GM18511 (cell line): ENCODE measurements at regions not wholly inside any gene's neighbourhood (a gene's known extent, or its start where the extent isn't known, plus 50 kb on each side); places are given as distances from the start of the nearest gene placed in this dataset.
A peak's percentile ranks its signal among the peaks of the same experiment; 100 is the strongest.
"Not testable (repeated sequence)": the region's sequence is repeated elsewhere in the genome, so short reads cannot be mapped to it uniquely, and the experiment has no call there.

ENCODE experiments used
- ATAC-seq: cut with Tn5 transposase; IDR thresholded peaks from one replicate; pipeline ENCODE4 v1.9.1; 2021; ENCODE audit warnings: mild to moderate bottlenecking, moderate library complexity; ENCODE audit not compliant: unreplicated experiment

DNA sequence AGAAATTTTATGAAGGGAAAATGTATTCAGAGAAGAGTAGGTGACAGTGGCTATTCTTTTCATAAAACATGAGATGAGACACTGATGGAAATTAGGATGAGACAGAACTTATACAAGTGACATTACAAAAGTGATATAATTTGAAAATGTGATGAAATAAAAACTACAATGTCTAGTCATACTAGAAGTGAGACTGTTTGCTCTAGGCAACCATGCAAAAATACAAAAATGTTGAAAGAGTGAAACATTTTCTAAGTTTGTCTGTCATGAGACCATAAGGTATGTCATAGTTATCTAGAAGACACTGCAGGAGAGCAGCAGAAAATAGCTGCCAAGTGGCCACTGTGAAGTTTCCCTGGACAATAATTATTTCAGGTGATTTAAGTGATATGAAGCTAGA is 459.5 kb downstream of the DIPK2A start:
- ATAC-seq, result no peak

DNA sequence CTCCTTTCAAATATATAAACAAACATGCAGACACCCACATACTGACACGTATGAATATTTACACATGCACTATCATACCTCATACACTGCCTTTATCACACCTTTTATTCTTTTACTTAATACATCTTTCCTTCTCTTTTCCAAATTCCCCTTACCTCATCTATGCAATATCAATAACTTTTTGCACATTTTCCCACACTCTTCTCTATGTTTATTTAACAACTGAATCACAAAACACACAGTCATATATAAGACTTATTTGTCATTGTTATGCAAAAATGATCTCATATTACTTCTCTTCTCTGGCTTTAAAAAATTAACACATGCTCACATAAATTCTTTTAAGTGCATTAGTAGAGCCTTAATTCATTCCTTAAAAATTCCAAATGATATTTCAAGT is 461.4 kb downstream of the DIPK2A start:
- ATAC-seq, result no peak

DNA sequence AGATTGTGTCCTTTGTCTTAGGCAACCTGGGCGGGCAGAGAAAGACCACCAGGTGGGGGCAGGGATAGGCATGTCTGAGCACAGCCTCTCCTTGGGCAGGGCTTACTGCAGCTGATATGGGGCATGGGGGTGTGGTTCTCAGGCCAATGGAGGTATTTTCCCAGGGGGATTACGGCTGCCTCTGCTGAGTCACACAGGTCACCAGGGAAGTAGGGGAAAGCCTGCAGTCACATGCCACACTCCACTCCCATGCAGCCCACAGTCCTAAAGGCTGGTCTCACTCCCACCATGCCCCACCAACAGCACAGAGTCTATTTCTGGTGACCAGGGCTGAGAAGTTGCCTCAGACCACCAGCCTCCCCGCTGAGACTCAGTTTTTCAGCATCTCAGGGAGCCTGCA is 466.4 kb downstream of the DIPK2A start:
- ATAC-seq, result peak; percentile 73

DNA sequence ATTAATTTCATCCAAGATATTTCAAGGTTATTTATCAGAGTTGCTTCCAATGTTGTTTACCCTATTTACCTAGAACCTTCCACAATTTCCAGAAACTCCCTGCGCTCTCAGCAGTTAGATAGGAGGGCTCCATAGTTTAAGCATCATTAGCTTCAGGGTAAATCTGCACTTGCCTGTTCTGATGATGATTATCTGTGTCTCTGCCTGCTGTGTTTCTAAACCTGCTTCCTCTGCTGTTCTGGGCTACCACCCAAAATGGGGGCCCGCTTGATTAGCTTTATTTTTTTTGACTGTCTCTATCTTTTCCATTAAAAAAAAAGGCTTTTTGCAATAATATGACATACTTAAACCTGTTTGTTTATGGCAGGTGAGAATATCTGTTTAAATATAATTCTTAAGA is 472.4 kb downstream of the DIPK2A start:
- ATAC-seq, result no peak

DNA sequence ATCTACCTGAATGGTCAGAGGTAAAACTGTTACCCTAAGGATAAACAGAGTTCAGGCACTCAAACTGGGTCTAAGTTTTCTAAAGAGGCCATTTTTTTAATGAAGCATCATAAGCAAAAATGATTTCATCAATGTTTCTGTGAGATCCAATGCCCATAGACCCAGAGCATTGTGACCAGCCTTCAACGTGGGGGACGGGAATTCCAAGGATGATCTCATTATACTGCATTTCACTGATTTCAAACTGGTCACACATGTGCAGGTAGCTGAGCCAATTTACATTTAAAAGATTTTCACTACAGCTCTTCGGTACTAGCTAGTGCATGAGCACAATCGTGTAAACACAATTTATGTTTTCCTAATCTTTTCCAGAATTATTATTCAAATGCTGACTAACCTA is 472.9 kb downstream of the DIPK2A start:
- ATAC-seq, result no peak

DNA sequence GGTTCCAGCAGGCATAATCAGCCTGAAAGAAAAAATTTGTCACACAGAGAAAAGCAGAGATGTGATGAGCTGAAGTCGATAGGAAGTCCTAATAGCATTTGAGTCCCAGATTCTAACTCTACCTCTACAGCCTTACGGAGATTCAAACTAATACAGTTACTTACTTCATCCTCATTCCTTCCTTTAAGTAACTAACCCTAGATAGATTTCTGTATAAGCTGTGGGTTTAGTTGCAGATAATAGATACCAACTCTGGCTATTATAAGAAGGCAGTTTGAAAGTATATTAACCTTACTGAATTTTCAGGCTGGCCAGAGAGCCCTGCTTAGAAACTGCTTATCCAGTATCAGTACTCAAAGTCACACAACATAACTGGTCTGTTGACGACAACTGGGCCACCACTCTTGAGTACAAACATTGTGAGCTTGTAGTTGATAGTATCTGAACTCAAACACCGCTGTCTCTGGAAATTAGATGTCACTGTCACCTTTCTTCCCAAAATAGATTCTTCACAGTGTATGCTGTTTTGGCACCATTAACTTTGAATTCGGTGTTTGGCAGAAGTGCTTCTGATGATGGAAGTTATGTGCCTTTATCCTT is 484.3 kb downstream of the DIPK2A start:
- no peak for ATAC-seq

DNA sequence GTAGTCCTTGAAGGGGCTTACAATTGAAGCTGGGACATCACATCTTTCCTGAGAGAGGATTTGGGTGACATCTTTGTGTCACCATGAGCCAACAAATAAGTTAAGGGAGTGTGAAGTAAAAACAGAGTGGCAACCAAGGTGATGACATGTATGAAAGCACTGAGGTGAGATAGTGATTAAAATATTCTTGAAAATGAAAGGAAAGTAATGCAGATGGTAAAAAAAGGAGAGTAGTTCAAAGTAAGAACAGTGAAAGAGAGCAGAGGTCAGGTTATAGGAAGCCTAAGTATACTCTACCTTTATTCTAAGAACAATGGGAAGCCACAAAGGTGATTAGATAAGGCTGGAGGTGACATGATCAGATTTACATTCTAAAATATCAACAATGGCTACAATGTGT is 486.1 kb downstream of the DIPK2A start:
- no peak for ATAC-seq

DNA sequence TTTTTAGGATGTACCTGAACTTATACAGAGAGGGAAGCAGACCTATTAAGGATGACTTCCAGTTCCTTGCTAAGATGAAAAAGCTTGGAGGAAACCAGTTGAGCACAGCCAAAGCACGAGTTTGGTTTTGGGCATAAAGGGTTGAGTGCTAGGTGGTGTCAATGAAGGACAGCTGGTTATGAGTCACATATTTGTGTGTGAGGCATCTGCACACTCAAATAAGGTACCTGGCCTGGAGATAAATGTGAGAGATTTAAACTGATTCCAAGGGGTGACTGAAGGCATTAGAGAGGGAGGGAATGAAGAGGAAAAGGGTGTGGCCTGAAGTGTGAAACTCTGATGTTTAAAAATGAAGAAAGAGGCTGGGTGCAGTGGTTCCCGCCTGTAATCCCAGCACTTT is 486.7 kb downstream of the DIPK2A start:
- no peak for ATAC-seq

DNA sequence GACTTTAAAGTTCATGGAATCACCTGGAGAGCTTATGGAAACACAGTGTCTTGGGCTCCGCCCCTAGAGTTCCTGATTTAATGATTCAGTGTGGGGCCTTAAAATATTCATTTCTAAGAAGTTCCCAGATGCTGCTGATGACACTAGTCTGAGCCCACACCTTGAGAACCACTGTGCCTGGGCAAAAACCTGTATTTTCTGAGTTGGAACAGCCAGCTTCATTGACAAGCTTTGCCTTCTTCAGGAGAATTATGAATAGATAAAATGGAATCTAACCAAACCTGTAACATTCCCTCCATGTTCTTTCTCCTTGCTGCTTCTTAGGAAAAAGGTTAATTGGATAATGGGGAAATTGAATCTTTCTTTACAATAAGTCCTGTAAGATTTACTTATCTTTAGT is 490.7 kb downstream of the DIPK2A start:
- no peak for ATAC-seq

DNA sequence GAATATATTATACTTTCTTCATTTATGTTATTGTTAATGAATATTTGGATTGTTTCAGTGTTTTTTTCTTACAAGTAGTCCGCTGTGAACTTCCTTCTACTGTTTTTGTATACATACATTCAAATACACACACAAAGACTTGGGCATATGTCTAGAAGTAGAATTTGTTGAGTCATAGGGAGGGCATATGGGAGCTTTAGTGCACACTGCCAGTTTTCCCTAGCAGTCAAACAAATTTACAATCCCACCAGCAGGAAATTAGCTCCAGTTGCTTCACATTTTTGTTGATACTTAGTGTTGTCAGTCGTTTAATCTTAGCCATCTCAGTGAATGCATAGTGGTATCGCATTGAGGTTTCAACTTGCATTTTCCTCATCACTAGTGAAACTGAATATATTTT is 492.3 kb downstream of the DIPK2A start:
- ATAC-seq, result no peak

DNA sequence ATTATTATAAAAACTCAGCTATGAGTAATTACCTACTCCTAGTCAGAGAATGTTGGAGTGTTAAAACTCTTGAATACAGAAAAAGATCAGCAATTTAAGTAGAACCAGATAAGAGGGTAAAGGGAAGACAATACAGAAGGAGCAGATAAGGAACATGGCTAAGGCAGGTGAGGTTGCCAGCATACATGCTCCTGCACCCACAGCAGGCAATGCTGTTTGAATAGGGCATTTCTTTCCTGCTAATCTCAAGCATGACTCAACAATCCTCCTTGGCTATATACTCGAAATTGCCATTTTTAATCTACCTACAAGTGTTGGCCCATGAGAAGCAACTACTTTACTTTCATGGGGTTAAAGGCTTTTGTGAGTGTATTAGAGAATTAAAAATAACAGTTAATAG is 494.5 kb downstream of the DIPK2A start:
- ATAC-seq, result no peak

DNA sequence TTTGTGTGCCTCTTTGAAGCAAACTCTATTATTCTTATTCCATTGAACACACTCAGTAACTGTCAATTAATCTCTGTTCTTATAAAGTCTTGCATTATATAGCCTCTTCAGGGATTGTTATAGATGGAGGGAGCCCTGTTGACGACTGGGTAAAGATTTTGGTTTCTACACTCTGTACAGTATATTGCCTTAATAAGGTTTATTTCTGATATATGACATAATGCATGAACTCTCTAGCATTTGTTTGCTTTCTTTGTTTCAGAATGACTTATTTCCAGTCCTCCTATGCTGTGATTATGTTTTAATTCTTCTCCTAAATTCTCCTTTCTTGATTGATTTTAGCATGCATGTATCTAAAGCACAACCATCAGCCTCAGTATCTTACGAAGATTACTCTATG is 494.9 kb downstream of the DIPK2A start:
- ATAC-seq, result no peak

DNA sequence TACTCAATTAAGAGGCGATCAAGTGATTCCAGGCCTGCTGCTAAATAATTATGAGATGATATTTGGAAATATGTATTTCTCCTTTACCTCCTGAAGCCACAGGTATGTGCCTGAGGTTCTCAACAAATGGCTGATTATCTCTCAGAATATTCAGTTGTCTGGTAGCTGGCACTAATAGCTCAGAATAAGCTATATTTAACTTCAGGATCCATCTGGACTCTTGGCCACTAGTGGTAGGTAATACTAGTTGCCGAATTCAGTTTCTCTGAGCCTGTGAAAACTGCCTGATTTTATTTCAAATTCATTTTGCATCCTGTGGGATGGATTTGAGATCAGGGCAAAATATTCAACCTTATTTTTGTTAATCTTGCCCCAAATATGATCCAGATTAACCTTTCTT is 499.0 kb downstream of the DIPK2A start:
- ATAC-seq, result no peak

DNA sequence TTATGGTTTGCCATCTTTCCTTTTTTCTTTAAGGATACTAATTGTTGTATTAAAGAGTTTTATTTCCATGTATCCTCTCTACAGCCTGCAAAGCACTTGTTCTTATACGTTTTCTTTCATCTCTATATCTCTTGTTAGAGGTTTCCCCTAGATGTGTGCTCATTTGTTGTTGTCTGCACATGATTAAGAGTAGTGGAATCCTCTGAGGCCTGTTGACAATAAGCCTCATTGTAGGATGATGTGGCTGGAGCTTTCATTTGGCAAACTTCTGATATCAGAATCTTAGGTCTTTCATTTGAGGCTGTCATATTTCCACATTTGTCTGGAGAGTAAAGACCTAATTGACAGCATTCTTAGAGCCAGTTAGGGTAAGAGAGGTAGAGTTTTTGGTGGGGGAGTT is 506.0 kb downstream of the DIPK2A start:
- ATAC-seq, result no peak

DNA sequence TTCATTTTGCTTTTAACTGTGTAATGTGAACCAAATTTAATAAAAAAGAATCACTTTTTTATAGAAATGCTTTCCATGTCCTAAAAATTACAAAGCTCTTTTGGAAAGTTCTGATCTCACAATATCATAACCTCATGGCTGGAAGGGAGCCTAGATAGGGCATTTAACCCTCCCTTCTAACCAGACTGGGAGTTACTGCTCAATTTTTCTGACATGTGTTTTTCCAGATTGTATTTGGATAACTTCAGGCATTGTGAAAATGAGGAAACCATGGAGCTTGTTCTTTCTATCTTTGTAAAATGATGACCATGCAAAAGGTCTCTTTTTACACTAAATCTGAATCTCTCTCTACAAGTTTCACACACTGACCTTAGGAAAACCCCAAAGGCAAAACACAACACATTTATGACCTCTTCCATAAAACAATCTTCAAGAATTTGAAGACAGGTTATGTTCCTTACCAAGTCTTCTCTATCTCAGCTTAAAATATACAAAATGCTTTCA is 508.8 kb downstream of the DIPK2A start:
- no peak for ATAC-seq

DNA sequence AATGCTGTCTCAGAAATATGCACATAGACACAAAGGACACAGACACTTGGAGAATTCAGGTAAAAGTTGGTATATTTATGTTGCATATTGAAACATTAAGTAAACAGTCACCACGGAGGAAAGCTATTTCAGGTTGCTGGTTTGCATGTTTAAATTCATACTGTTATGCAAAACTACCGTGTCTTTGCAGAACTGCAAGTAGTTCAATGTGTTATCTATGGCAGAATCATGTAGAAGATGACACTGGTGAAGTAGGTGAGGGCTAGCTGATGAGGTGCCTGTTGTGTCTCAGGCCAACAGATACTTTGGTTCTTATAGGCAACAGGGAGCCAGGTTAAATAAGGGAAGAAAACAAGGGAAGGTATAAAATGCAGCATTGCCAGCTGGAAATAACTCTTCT is 511.3 kb downstream of the DIPK2A start:
- ATAC-seq, result no peak

DNA sequence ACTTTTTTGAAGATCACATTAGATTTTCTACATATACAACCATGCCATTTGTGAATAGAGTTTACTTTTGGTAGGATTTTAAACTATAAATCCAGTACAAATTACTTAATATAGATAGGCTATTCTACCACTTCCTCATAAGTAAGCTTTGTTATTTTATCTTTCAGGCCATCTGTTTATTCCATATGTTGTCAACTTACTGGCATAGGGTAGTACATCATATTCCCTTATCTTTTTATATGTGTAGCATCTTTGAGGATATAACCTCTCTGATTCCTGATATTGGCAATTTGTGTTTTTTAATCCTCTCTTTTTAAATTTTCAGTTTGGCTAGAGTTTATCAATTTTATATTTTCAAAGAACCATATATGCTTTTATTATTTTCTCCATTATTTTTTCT is 515.4 kb downstream of the DIPK2A start:
- no peak for ATAC-seq

DNA sequence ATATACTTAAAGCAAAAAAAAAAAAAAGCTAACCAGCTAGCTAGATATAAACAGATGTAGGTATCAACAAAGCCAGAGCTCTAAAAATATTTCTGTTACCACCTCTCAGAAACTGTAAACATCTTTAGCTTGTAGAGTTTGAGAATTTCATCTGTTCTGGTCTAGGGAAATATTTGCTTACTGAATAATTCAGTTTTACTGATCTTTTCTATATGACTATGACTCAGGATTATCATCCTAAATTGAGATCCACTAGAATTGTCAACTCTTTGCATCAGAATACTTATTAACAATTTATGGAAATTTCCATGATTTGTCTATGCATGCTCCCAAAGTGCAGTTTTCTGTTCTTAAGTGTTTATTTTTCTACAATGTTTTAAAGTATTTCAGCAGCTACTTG is 517.3 kb downstream of the DIPK2A start:
- no peak for ATAC-seq

DNA sequence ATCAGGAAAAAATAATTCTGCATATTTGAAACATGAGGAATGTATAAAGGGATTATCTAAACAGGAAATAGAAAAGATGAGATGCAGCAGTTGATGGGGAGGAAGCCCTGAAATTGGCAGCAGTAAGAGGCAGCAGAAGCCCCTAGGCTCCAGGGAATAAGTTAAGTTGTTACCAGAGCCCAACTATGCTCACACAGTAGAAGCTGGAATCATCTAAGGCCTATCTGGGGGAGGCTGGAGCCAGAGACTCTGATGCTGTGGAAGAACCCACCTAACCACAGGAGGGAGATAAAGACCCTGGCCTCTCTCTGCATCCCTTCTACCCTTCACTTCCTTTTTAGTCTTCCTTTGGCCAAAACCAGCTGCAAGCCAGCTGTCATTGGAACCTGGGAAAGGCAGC is 519.7 kb downstream of the DIPK2A start:
- no peak for ATAC-seq

DNA sequence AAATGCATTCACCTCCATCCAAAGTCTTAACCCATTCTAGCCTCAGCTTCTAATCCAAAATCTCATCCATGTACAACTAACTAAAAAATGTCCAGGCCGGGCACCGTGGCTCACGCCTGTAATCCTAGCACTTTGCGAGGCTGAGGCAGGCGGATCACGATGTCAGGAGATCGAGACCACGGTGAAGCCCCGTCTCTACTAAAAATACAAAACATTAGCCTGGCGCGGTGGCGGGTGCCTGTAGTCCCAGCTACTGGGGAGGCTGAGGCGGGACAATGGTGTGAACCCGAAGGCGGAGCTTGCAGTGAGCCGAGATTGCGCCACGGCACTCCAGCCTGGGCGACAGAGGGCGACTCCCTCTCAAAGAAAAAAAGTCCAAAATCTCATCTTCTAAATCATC is 523.0 kb downstream of the DIPK2A start:
- not testable (repeated sequence) for ATAC-seq

DNA sequence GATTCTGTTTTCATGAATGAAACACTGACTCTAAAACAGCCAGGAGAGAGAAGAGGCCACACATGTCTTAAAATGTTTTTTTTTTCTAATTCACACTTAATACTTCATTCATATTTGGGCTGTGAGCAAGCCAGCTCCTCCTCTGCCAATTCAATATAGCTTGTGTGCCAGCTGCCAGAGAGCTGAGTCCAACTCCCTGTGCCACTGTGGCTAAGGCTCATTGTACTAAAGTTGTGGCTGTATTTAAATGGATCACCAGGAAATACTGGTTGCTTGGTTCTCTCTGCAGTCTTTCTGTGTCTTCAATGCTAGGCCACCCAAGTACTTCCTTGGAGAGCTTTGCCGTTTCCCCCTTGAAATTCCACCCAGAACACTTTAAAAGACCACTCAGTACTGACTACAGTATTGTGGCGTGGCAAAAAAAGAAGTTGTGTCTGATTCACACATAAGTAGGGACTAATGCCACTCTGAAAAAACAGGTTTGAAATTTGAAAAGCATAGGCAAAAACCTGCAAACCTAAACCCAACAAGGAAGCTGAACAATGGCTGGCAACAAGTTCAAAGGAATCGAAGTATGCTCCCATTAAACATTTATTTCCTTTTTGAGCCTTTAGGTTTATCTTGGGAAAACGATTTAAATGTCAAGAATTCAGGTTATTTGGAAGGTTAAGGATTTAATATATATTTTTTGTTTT is 524.7 kb downstream of the DIPK2A start:
- no peak for ATAC-seq

DNA sequence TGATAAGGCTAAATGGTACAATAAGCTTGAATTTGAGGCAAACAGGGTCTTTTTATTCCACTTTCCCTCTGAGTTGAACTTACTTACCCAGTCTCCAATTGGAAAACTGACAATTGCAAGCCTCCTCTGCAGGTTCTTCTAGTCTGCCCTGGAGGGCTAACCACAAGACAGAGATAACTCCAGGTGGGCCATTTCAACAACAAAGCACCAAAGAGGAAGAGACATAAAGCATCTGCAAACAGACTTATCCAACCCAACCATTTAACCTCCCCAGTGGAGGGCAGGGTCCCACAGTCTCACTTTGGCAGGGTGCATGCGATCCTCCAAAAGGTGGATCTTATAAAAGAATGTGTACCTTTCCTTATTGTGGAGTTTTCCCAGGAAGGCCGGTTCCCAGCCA is 525.8 kb downstream of the DIPK2A start:
- no peak for ATAC-seq
